ENCODE measurements at regions not wholly inside any gene's neighbourhood (a gene's known extent, or its start where the extent isn't known, plus 50 kb on each side); places are given as distances from the start of the nearest gene placed in this dataset.

DNA sequence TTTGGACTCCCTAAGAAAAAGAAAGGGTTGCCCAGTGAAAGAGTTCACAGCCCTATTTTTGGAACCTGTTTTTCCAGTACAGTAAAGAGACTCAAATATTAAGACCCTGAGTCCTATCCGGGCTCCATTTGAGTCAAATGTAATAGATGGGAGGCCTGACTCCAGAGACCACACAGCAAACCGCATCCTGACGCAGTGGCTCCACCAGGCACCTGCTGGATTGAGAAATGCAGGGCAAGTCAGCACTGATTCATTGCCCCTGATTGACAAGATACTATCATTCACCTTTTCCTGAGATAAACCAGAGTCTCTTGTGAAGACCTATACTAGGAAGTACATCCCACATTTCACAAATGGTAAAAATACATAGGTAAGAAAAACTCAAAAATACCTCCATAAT is 715.7 kb upstream of the SOX9 start:
- Histone ChIP-seq H3K27me3 (ENCODE audit: control insufficient read depth, insufficient read depth, low read length) (no peaks in the 10 kb centered on the region), H3K36me3 (ENCODE audit: control insufficient read depth, low read depth, low read length) (no peaks in the 10 kb centered on the region), H3K27ac (ENCODE audit: low read length) (no peak overlapping the region), H3K4me3 (ENCODE audit: low read length) (no peak overlapping the region), H3K4me1 (ENCODE audit: control insufficient read depth, low read depth, low read length) (no peaks in the 10 kb centered on the region), H3K9me3 (ENCODE audit: control insufficient read depth, low read depth, low read length) (no peaks in the 10 kb centered on the region), H3K9ac (ENCODE audit: low read length) (no peak overlapping the region)

DNA sequence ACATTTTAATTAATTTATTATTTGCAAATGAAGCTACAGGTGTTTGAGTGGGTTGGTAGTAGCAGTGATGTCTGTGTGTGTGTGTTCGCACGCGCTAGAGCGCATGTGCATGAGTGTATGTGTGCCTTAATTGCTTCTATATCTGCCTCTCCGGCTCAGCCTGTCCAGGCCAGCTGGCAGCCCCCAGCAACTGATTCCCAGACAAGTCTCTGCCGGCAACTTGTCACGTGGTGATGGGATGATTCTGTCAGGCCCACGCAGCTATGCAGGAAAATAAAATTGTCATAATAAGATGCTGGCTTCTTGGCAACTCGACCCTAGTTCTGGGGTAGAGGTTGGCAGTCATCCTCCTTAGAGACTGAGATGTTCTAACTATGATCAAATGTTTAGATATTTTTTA is 712.8 kb upstream of the SOX9 start:
- Histone ChIP-seq H3K9ac (ENCODE audit: low read length) (no peak overlapping the region), H3K4me1 (ENCODE audit: control insufficient read depth, low read depth, low read length) (no peaks in the 10 kb centered on the region), H3K27ac (ENCODE audit: low read length) (no peak overlapping the region), H3K9me3 (ENCODE audit: control insufficient read depth, low read depth, low read length) (no peaks in the 10 kb centered on the region), H3K4me3 (ENCODE audit: low read length) (no peak overlapping the region), H3K27me3 (ENCODE audit: control insufficient read depth, insufficient read depth, low read length) (no peaks in the 10 kb centered on the region), H3K36me3 (ENCODE audit: control insufficient read depth, low read depth, low read length) (no peaks in the 10 kb centered on the region)

DNA sequence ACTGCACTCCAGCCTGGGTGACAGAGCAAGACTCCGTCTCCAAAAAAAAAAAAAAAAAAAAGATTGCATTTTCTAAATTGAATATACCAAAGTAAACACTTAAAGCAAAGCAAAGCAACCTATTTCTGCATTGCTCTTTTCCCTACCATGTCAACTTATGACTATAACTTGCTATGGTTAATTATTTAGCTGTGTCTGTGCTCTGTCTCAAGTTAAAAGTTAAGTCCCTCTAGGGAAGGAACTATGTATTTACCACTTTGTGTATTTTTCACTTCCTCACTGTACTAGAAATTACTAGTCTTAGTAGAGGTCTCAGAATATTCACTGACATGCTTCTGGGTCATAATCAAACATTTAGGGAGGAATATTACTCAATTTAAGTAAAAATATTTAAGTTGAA is 711.7 kb upstream of the SOX9 start:
- Histone ChIP-seq H3K4me1 (ENCODE audit: control insufficient read depth, low read depth, low read length) (no peaks in the 10 kb centered on the region), H3K9ac (ENCODE audit: low read length) (no peak overlapping the region), H3K9me3 (ENCODE audit: control insufficient read depth, low read depth, low read length) (no peaks in the 10 kb centered on the region), H3K27me3 (ENCODE audit: control insufficient read depth, insufficient read depth, low read length) (no peaks in the 10 kb centered on the region), H3K4me3 (ENCODE audit: low read length) (no peak overlapping the region), H3K27ac (ENCODE audit: low read length) (no peak overlapping the region), H3K36me3 (ENCODE audit: control insufficient read depth, low read depth, low read length) (no peaks in the 10 kb centered on the region)

DNA sequence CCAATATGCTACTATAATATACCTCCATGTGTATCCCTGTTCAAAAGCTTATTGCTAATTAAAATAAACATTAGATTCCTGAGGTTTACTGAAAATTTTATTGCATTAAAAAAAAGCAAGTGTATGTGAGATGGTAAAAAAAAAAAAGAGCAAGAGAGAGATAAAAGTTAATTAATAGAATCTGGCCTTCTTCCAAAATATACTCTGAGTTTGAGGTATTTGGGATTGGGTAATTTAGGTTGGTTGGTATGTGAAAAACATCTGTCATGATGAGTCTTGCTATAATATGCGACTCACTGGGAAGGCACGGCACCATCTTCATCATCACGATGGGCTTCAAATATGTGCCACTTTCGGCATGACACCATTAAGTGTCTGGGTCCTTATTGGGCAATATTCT is 711.1 kb upstream of the SOX9 start:
- no peak overlapping the region for H3K27ac ChIP-seq (ENCODE audit: low read length)

DNA sequence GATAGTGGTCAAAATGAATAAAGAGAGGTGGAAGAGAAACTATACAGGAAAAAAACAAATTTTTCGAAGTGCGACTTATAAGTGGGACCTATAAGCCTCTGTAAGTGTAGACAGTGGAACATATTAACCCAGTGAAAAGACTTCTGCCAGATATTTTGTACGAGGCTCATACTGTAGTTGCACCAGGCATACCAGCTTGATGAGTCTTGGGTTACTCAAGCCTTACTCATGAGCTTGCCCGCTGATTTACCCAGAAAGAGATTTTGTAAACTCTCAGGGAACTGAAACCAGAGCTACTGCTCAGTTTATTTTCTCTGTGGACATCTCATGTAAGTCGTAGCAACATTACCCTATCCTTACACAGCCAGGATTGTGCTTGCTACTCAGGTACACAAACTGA is 708.0 kb upstream of the SOX9 start:
- Histone ChIP-seq H3K27ac (ENCODE audit: low read length) (no peak overlapping the region), H3K36me3 (ENCODE audit: control insufficient read depth, low read depth, low read length) (no peaks in the 10 kb centered on the region), H3K4me1 (ENCODE audit: control insufficient read depth, low read depth, low read length) (no peaks in the 10 kb centered on the region), H3K27me3 (ENCODE audit: control insufficient read depth, insufficient read depth, low read length) (no peaks in the 10 kb centered on the region), H3K9ac (ENCODE audit: low read length) (no peak overlapping the region), H3K9me3 (ENCODE audit: control insufficient read depth, low read depth, low read length) (peaks cover 6% of the 10 kb centered on the region), H3K4me3 (ENCODE audit: low read length) (no peak overlapping the region)

More for the DNA sequence above, 711.1 kb upstream of the SOX9 start:
- Histone ChIP-seq H3K9ac (ENCODE audit: low read length) (no peak overlapping the region), H3K4me3 (ENCODE audit: low read length) (no peak overlapping the region), H3K9me3 (ENCODE audit: control insufficient read depth, low read depth, low read length) (no peaks in the 10 kb centered on the region), H3K4me1 (ENCODE audit: control insufficient read depth, low read depth, low read length) (no peaks in the 10 kb centered on the region), H3K27me3 (ENCODE audit: control insufficient read depth, insufficient read depth, low read length) (no peaks in the 10 kb centered on the region), H3K36me3 (ENCODE audit: control insufficient read depth, low read depth, low read length) (no peaks in the 10 kb centered on the region)

DNA sequence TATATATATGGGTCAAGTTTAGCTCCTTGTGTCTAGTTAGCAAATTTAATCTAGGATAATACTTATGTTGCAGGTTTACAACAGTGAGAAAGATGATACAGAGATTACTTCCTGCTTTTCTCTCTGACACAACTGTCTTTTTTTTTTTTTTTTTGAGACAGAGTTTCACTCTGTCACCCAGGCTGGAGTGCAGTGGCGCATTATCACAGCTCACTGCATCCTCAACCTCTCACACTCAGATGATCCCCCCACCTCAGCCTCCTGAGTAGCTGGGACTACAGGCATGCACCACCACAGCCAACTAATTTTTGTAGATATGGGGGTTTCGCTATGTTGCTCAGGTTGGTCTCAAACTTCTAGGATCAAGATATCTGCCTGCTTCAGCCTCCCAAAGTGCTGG is 706.9 kb upstream of the SOX9 start:
- no peak overlapping the region for H3K9ac ChIP-seq (ENCODE audit: low read length)

DNA sequence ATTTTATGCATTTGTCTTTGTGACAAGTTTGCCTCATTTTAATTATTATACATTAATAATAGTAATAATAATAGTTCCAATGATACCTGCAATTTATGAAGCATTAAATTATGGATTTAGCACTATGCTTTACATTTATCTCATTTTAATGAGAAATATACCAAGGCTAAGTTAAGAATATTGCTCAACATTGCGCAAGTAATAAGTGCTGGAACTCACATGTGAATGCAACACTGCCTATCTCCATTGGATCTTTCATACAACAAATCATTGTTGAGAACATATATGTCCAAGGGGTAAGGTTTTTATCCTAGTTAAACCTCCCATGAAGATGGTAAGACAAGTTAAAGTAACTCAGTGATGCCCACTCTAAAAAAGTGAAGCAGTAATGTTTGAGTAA is 703.7 kb upstream of the SOX9 start:
- Histone ChIP-seq H3K4me3 (ENCODE audit: low read length) (no peak overlapping the region), H3K27ac (ENCODE audit: low read length) (no peak overlapping the region), H3K36me3 (ENCODE audit: control insufficient read depth, low read depth, low read length) (no peaks in the 10 kb centered on the region), H3K9ac (ENCODE audit: low read length) (no peak overlapping the region), H3K27me3 (ENCODE audit: control insufficient read depth, insufficient read depth, low read length) (no peaks in the 10 kb centered on the region), H3K4me1 (ENCODE audit: control insufficient read depth, low read depth, low read length) (no peaks in the 10 kb centered on the region), H3K9me3 (ENCODE audit: control insufficient read depth, low read depth, low read length) (peaks cover 29% of the 10 kb centered on the region)

More for the DNA sequence above, 706.9 kb upstream of the SOX9 start:
- Histone ChIP-seq H3K27me3 (ENCODE audit: control insufficient read depth, insufficient read depth, low read length) (no peaks in the 10 kb centered on the region), H3K9me3 (ENCODE audit: control insufficient read depth, low read depth, low read length) (peaks cover 17% of the 10 kb centered on the region), H3K27ac (ENCODE audit: low read length) (no peak overlapping the region), H3K36me3 (ENCODE audit: control insufficient read depth, low read depth, low read length) (no peaks in the 10 kb centered on the region), H3K4me3 (ENCODE audit: low read length) (no peak overlapping the region), H3K4me1 (ENCODE audit: control insufficient read depth, low read depth, low read length) (no peaks in the 10 kb centered on the region)

DNA sequence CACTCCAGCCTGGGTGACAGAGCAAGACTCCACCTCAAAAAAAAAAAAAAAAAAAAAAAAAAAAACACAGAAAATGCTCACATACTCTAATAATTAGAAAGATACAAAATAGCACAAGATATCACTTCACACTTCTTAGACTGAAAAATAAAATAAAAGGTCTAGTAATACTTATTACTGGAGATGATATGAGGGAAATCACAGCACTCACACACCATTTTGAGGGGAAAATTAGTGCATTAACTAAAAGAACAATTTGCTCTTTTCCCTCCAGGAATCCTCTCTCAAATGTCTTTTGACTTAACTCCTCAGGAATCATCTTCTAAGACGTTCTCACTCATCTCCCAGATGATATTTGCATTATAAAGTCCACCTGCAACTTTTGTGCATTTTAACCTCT is 697.9 kb upstream of the SOX9 start:
- Histone ChIP-seq H3K9ac (ENCODE audit: low read length) (no peak overlapping the region), H3K4me3 (ENCODE audit: low read length) (no peak overlapping the region), H3K36me3 (ENCODE audit: control insufficient read depth, low read depth, low read length) (no peaks in the 10 kb centered on the region), H3K9me3 (ENCODE audit: control insufficient read depth, low read depth, low read length) (peaks cover 22% of the 10 kb centered on the region), H3K27ac (ENCODE audit: low read length) (no peak overlapping the region), H3K27me3 (ENCODE audit: control insufficient read depth, insufficient read depth, low read length) (no peaks in the 10 kb centered on the region), H3K4me1 (ENCODE audit: control insufficient read depth, low read depth, low read length) (peaks cover 5% of the 10 kb centered on the region)

DNA sequence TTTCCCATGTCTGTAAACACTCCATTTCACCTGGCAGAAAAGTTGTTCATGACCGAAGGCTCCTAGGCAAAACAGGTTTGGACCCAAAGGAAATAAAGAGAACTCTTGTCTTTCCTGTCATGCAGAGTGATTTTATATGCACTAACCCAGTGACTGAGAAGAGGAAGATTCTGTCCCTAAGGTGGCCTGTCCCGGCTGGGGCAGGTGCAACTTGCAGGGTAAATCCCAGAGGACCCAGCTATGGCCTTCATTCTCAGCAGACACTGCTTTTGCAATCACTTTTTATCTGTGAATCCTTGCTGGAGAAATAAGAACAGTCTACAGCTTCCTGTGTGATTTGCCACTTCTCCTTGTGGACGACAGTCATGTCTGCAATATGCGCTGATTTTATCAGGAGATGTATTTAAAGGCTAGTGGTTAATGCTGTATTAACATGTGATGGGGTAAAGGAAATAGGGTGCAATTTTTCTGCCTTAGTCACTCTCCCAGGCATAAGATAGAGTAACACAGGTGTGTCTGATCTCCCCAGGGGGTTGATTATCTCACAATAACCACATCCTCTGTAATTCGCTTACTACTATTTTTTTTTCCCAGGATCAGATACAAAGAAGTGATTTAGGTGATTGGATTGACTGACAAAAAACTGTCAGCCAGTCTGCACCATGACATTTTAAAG is 696.8 kb upstream of the SOX9 start:
- Histone ChIP-seq H3K4me3 (ENCODE audit: low read length) (no peak overlapping the region), H3K36me3 (ENCODE audit: control insufficient read depth, low read depth, low read length) (no peaks in the 10 kb centered on the region), H3K9ac (ENCODE audit: low read length) (no peak overlapping the region), H3K4me1 (ENCODE audit: control insufficient read depth, low read depth, low read length) (peaks cover 5% of the 10 kb centered on the region), H3K27me3 (ENCODE audit: control insufficient read depth, insufficient read depth, low read length) (no peaks in the 10 kb centered on the region), H3K9me3 (ENCODE audit: control insufficient read depth, low read depth, low read length) (peaks cover 12% of the 10 kb centered on the region), H3K27ac (ENCODE audit: low read length) (no peak overlapping the region)

DNA sequence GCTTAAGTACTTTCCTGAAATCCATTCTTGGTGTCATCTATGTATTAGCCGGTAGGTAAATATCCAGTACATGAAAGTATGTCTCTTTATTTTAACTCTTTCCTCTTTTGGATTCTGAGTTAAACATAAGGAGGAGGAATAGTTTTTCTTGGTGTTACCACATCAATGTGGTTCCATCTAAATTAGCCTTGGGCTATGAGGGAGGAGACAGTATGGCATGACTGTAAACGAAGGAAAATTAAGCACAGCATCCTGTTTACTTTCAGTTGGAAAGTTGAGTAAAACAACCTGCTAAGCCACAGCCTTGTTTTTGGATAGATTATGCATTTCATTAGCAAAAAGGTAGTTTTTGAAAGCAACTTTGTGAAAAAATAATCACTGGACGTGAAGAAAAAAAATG is 693.0 kb upstream of the SOX9 start:
- Histone ChIP-seq H3K9me3 (ENCODE audit: control insufficient read depth, low read depth, low read length) (no peaks in the 10 kb centered on the region), H3K4me1 (ENCODE audit: control insufficient read depth, low read depth, low read length) (peaks cover 5% of the 10 kb centered on the region), H3K36me3 (ENCODE audit: control insufficient read depth, low read depth, low read length) (no peaks in the 10 kb centered on the region), H3K27ac (ENCODE audit: low read length) (no peak overlapping the region), H3K27me3 (ENCODE audit: control insufficient read depth, insufficient read depth, low read length) (no peaks in the 10 kb centered on the region), H3K9ac (ENCODE audit: low read length) (no peak overlapping the region), H3K4me3 (ENCODE audit: low read length) (no peak overlapping the region)

DNA sequence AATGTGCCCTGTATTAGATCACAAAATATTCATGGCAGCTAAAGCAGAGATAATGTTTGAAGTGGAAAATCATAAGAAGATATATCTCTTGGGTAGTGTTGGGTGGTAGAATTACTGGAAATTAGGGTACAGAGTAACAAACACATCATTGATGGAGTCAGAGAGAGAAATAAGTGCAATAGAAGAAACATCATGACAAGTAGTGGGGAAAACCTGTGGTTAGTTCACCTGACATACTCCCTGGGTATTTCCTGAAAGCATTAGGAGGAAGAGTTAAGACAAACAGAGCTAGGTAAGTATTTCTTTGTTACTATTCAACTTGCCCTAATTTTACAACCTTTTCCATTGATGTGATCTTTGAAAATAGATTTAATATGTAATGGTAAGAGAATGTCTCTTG is 691.9 kb upstream of the SOX9 start:
- no peaks in the 10 kb centered on the region for H3K9me3 ChIP-seq (ENCODE audit: control insufficient read depth, low read depth, low read length)
- H3K4me1 ChIP-seq (ENCODE audit: control insufficient read depth, low read depth, low read length): peaks cover 5% of the 10 kb centered on the region
- no peaks in the 10 kb centered on the region for H3K36me3 ChIP-seq (ENCODE audit: control insufficient read depth, low read depth, low read length)
- H3K27me3 ChIP-seq (ENCODE audit: control insufficient read depth, insufficient read depth, low read length): no peaks in the 10 kb centered on the region
- no peak overlapping the region for H3K4me3 ChIP-seq (ENCODE audit: low read length)
- no peak overlapping the region for H3K9ac ChIP-seq (ENCODE audit: low read length)
- H3K27ac ChIP-seq (ENCODE audit: low read length): no peak overlapping the region

DNA sequence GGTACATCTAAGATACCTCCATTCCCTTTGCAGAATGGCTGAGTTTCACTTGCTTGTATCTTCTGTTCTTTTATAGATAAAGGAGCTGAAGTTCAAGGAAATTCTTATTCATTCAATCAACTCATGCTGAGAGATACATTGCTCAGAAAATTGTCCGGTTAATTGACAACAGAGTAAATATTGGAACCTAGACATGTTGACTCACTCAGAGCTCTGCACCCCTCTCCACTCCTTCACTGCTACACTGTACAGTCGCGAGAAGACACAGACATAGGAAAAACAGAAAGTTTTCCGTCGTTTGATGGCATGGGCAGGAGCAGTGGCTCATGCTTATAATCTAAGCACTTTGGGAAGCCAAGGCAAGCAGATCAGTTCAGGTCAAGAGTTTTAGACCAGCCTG is 690.5 kb upstream of the SOX9 start:
- Histone ChIP-seq H3K27ac (ENCODE audit: low read length) (no peak overlapping the region), H3K4me3 (ENCODE audit: low read length) (no peak overlapping the region), H3K36me3 (ENCODE audit: control insufficient read depth, low read depth, low read length) (no peaks in the 10 kb centered on the region), H3K9me3 (ENCODE audit: control insufficient read depth, low read depth, low read length) (no peaks in the 10 kb centered on the region), H3K4me1 (ENCODE audit: control insufficient read depth, low read depth, low read length) (no peaks in the 10 kb centered on the region), H3K27me3 (ENCODE audit: control insufficient read depth, insufficient read depth, low read length) (no peaks in the 10 kb centered on the region), H3K9ac (ENCODE audit: low read length) (no peak overlapping the region)

All from iPS-18a (cell line).